DMS153 (cell line): ENCODE measurements at regions not wholly inside any gene's neighbourhood (a gene's known extent, or its start where the extent isn't known, plus 50 kb on each side); places are given as distances from the start of the nearest gene placed in this dataset.

Experiments
- DNase-seq: peaks from one replicate; lab custom pipeline; 2025; lab: John Stamatoyannopoulos, UW

GRCh38 chr10:31754803-31755624, 173.6 kb downstream of the ARHGAP12 start:
- no peak for DNase-seq

- DNase-seq, result no peak
Observed at GRCh38 chr10:31753681-31754080, 174.9 kb downstream of the ARHGAP12 start.

- DNase-seq, result no peak
Observed at GRCh38 chr10:31752170-31752569, 176.5 kb downstream of the ARHGAP12 start.

GRCh38 chr10:31751738-31752080, 176.9 kb downstream of the ARHGAP12 start:
- no peak for DNase-seq

- no peak for DNase-seq
Observed at GRCh38 chr10:31751051-31751737, 177.4 kb downstream of the ARHGAP12 start.

- no peak for DNase-seq
Observed at GRCh38 chr10:31749981-31750840, 178.4 kb downstream of the ARHGAP12 start.

GRCh38 chr10:31749301-31749700, 179.3 kb downstream of the ARHGAP12 start:
- DNase-seq, result peak; percentile 4

GRCh38 chr10:31745612-31746376, 182.8 kb downstream of the ARHGAP12 start:
- DNase-seq, result no peak

GRCh38 chr10:31744025-31744424, 184.6 kb downstream of the ARHGAP12 start:
- DNase-seq, result no peak

- DNase-seq, result no peak
Observed at GRCh38 chr10:31742255-31742654, 186.4 kb downstream of the ARHGAP12 start.

- DNase-seq, result no peak
Observed at GRCh38 chr10:31741473-31741872, 187.2 kb downstream of the ARHGAP12 start.

- DNase-seq, result no peak
Observed at GRCh38 chr10:31739711-31740110, 188.9 kb downstream of the ARHGAP12 start.

- DNase-seq, result no peak
Observed at GRCh38 chr10:31739146-31739545, 189.5 kb downstream of the ARHGAP12 start.

- no peak for DNase-seq
Observed at GRCh38 chr10:31731711-31732110, 196.9 kb downstream of the ARHGAP12 start.

GRCh38 chr10:31730776-31731175, 197.9 kb downstream of the ARHGAP12 start:
- no peak for DNase-seq

GRCh38 chr10:31728698-31729224, 199.9 kb downstream of the ARHGAP12 start:
- no peak for DNase-seq

- DNase-seq, result no peak
Observed at GRCh38 chr10:31725436-31725835, 203.2 kb downstream of the ARHGAP12 start.

- no peak for DNase-seq
Observed at GRCh38 chr10:31724296-31724695, 204.3 kb downstream of the ARHGAP12 start.

- DNase-seq, result no peak
Observed at GRCh38 chr10:31723106-31723750, 205.4 kb downstream of the ARHGAP12 start.

- DNase-seq, result no peak
Observed at GRCh38 chr10:31721096-31721495, 207.5 kb downstream of the ARHGAP12 start.

- DNase-seq, result no peak
Observed at GRCh38 chr10:31720546-31720945, 208.1 kb downstream of the ARHGAP12 start.
